H1 (cell line): ENCODE measurements at regions not wholly inside any gene's neighbourhood (a gene's known extent, or its start where the extent isn't known, plus 50 kb on each side); places are given as distances from the start of the nearest gene placed in this dataset.

Experiments
- CTCF ChIA-PET: fragments of 300-600 bp; sonication (Branson Sonifier 250); formaldehyde crosslinking; loops from one replicate; lab custom pipeline; 2021; ENCODE audit not compliant: partially characterized antibody; lab: Charles Lee
- POLR2A ChIA-PET: fragments of 300-600 bp; sonication (Branson Sonifier 250); formaldehyde crosslinking; loops from one replicate; lab custom pipeline; 2021; ENCODE audit warnings: inconsistent platforms; ENCODE audit not compliant: partially characterized antibody; lab: Charles Lee
- DNase-seq, 2 experiments: peaks; one replicate each; pipeline versions ENCODE4 v3.0.0 to v3.0.0-alpha.2; 2010 to 2022; ENCODE audit warnings: low spot score in 2 of 2, low read depth in 1 of 2, mixed read lengths in 1 of 2
- FAIRE-seq: peaks from 2 replicates; lab custom pipeline; 2011; peaks lifted over from hg19 to GRCh38; lab: Jason Lieb, UNC
- H2AFZ ChIP-seq: 2 replicates; pipeline ENCODE4 v1.8.1; 2012; ENCODE audit warnings: low read length, inconsistent platforms
- H2AK5ac ChIP-seq: 2 replicates; pipeline ENCODE4 v1.6.1; 2013; ENCODE audit warnings: low read depth, low read length
- H2BK120ac ChIP-seq: replicated peaks from 2 replicates; pipeline ENCODE3; 2013; ENCODE audit warnings: low read depth, low read length, inconsistent platforms
- H2BK12ac ChIP-seq: 2 replicates; pipeline ENCODE4 v1.6.1; 2013; ENCODE audit warnings: low read depth, low read length
- H2BK15ac ChIP-seq: 2 replicates; pipeline ENCODE4 v1.6.1; 2013; ENCODE audit warnings: low read length
- H2BK20ac ChIP-seq: 2 replicates; pipeline ENCODE4 v1.6.1; 2013; ENCODE audit warnings: low read length
- H2BK5ac ChIP-seq: 2 replicates; pipeline ENCODE4 v1.6.1; 2013; ENCODE audit warnings: low read depth, low read length
- H3K14ac ChIP-seq: 2 replicates; pipeline ENCODE4 v1.6.1; 2013; ENCODE audit warnings: inconsistent platforms; ENCODE audit not compliant: insufficient read length
- H3K18ac ChIP-seq: 2 replicates; pipeline ENCODE4 v1.6.1; 2013; ENCODE audit warnings: low read length; ENCODE audit errors: extremely low read depth
- H3K23ac ChIP-seq: 2 replicates; pipeline ENCODE4 v1.6.1; 2013; ENCODE audit warnings: inconsistent platforms; ENCODE audit not compliant: insufficient read length
- H3K23me2 ChIP-seq: 2 replicates; pipeline ENCODE4 v1.6.1; 2013; ENCODE audit warnings: low read depth, low read length
- H3K27ac ChIP-seq: 2 replicates; pipeline ENCODE4 v1.6.1; 2011; ENCODE audit warnings: low read depth, low read length, inconsistent platforms
- H3K27me3 ChIP-seq, 4 experiments: replicated peaks in 1 of 4; 1 replicate in 1 of 4; 2 replicates in 3 of 4; pipeline versions ENCODE4 v1.6.1 to v1.8.1; 2011 to 2013; ENCODE audit warnings: low read length in 3 of 4, mild to moderate bottlenecking in 3 of 4, inconsistent platforms in 2 of 4, mixed read lengths in 2 of 4, moderate library complexity in 1 of 4; ENCODE audit not compliant: control insufficient read depth in 3 of 4, insufficient read depth in 3 of 4; ENCODE audit errors: extremely low read depth in 1 of 4
- H3K36me3 ChIP-seq, 4 experiments: 2 replicates each; pipeline versions ENCODE4 v1.6.1 to v1.8.1; 2011 to 2013; ENCODE audit warnings: mild to moderate bottlenecking in 4 of 4, low read length in 3 of 4, moderate library complexity in 2 of 4, control low read depth in 1 of 4, inconsistent platforms in 1 of 4; ENCODE audit not compliant: insufficient read depth in 4 of 4, control insufficient read depth in 2 of 4
- H3K4ac ChIP-seq: replicated peaks from 2 replicates; pipeline ENCODE3; 2013; ENCODE audit warnings: low read length, low read depth, mixed read lengths, inconsistent platforms; ENCODE audit not compliant: insufficient read length
- H3K4me1 ChIP-seq, 4 experiments: replicated peaks in 1 of 4; 1 replicate in 1 of 4; 2 replicates in 3 of 4; pipeline versions ENCODE4 v1.6.1 to v1.8.1; 2011 to 2013; ENCODE audit warnings: low read length in 3 of 4, inconsistent platforms in 2 of 4, mixed read lengths in 1 of 4; ENCODE audit not compliant: insufficient read depth in 4 of 4, control insufficient read depth in 3 of 4
- H3K4me2 ChIP-seq, 2 experiments: 2 replicates each; pipeline versions ENCODE4 v1.6.1 to v1.8.1; 2011 to 2013; ENCODE audit warnings: low read depth in 2 of 2, low read length in 2 of 2, control low read depth in 1 of 2, inconsistent platforms in 1 of 2, mild to moderate bottlenecking in 1 of 2; ENCODE audit not compliant: insufficient read depth in 1 of 2
- H3K4me3 ChIP-seq, 4 experiments: fragments of 200-600, 300-600 bp in 1 of 4; sonication (generic), shearing (Covaris generic), sonication (Bioruptor Twin) in 1 of 4; 2 replicates each; pipeline versions ENCODE4 v1.5.1 to v1.8.1; 2011 to 2016; ENCODE audit warnings: low read length in 4 of 4, low read depth in 3 of 4, control low read depth in 2 of 4, inconsistent platforms in 2 of 4, mild to moderate bottlenecking in 2 of 4, mixed read lengths in 1 of 4, moderate library complexity in 1 of 4; ENCODE audit not compliant: insufficient read depth in 2 of 4; ENCODE audit errors: extremely low read depth in 1 of 4
- H3K56ac ChIP-seq: replicated peaks from 2 replicates; pipeline ENCODE3; 2013; ENCODE audit warnings: low read depth, mild to moderate bottlenecking, mixed read lengths, low read length, inconsistent platforms; ENCODE audit not compliant: insufficient read length
- H3K79me1 ChIP-seq: 2 replicates; pipeline ENCODE4 v1.6.1; 2013; ENCODE audit warnings: low read depth, low read length, control low read depth
- H3K79me2 ChIP-seq, 2 experiments: 2 replicates each; pipeline versions ENCODE4 v1.6.1 to v1.8.1; 2012 to 2013; ENCODE audit warnings: low read length in 2 of 2, mild to moderate bottlenecking in 2 of 2, inconsistent platforms in 1 of 2; ENCODE audit not compliant: insufficient read depth in 2 of 2, control insufficient read depth in 1 of 2
- H3K9ac ChIP-seq, 4 experiments: replicated peaks in 1 of 4; 1 replicate in 1 of 4; 2 replicates in 3 of 4; pipeline versions ENCODE4 v1.6.1 to v1.8.1; 2011 to 2013; ENCODE audit warnings: low read depth in 3 of 4, low read length in 3 of 4, control low read depth in 2 of 4, mild to moderate bottlenecking in 2 of 4, moderate library complexity in 2 of 4, inconsistent platforms in 1 of 4; ENCODE audit errors: extremely low read depth in 1 of 4
- H3K9me3 ChIP-seq, 2 experiments: 2 replicates each; pipeline versions ENCODE4 v1.6.1 to v1.8.1; 2012 to 2013; ENCODE audit warnings: mild to moderate bottlenecking in 2 of 2, moderate library complexity in 2 of 2, control low read depth in 1 of 2, inconsistent platforms in 1 of 2, low read depth in 1 of 2, low read length in 1 of 2, mixed read lengths in 1 of 2; ENCODE audit not compliant: insufficient read depth in 2 of 2
- H4K20me1 ChIP-seq, 2 experiments: replicated peaks in 1 of 2; 2 replicates each; pipeline versions ENCODE3 to v1.8.1; 2011 to 2013; ENCODE audit warnings: inconsistent platforms in 2 of 2, low read length in 2 of 2, mild to moderate bottlenecking in 1 of 2; ENCODE audit not compliant: insufficient read depth in 2 of 2, control insufficient read depth in 1 of 2
- H4K5ac ChIP-seq: 2 replicates; pipeline ENCODE4 v1.6.1; 2013; ENCODE audit warnings: low read length, low read depth, mixed read lengths, inconsistent platforms; ENCODE audit not compliant: insufficient read length
- H4K8ac ChIP-seq: 2 replicates; pipeline ENCODE4 v1.8.0; 2013; ENCODE audit warnings: mild to moderate bottlenecking, moderate library complexity, low read length, inconsistent platforms; ENCODE audit not compliant: insufficient read depth; ENCODE audit errors: extremely low read depth
- H4K91ac ChIP-seq: replicated peaks from 2 replicates; pipeline ENCODE3; 2013; ENCODE audit warnings: low read length, mixed read lengths, inconsistent platforms; ENCODE audit not compliant: insufficient read length
- ASH2L ChIP-seq: fragments of 200-600, 300-600 bp; sonication (generic); IDR thresholded peaks from one replicate; pipeline ENCODE4 v1.7.1; 2017; ENCODE audit warnings: low read length
- CHD1 ChIP-seq: IDR thresholded peaks from 2 replicates; pipeline ENCODE4 v1.6.1; 2012; ENCODE audit warnings: low read depth, low read length, improper control_type of control experiment
- CHD2 ChIP-seq: IDR thresholded peaks from 2 replicates; pipeline ENCODE4 v1.6.1; 2012; ENCODE audit warnings: low read length, improper control_type of control experiment
- EZH2 ChIP-seq: fragments of 200-600 bp; sonication (generic); IDR thresholded peaks from 2 replicates; pipeline ENCODE4 v1.7.1; 2012; ENCODE audit warnings: low read depth, mild to moderate bottlenecking, moderate library complexity, low read length, inconsistent platforms; ENCODE audit not compliant: severe bottlenecking
- GABPA ChIP-seq: IDR thresholded peaks from 2 replicates; pipeline ENCODE4 v1.6.1; 2011; ENCODE audit warnings: mild to moderate bottlenecking, low read length, moderate library complexity, borderline replicate concordance; ENCODE audit not compliant: insufficient read depth
- GTF2F1 ChIP-seq: IDR thresholded peaks from 2 replicates; pipeline ENCODE4 v1.6.1; 2012; ENCODE audit warnings: low read depth, low read length, improper control_type of control experiment, borderline replicate concordance
- HDAC2 ChIP-seq, 2 experiments: fragments of 300-600 bp in 1 of 2; sonication (generic) in 1 of 2; IDR thresholded peaks; 2 replicates each; pipeline ENCODE4 v1.6.1; 2011 to 2012; ENCODE audit warnings: low read depth in 2 of 2, low read length in 2 of 2, mild to moderate bottlenecking in 2 of 2, moderate library complexity in 2 of 2, borderline replicate concordance in 1 of 2, inconsistent platforms in 1 of 2
- MAFK ChIP-seq: IDR thresholded peaks from 2 replicates; pipeline ENCODE4 v1.6.1; 2012; ENCODE audit warnings: low read depth, mild to moderate bottlenecking, improper control_type of control experiment, low read length
- NRF1 ChIP-seq: IDR thresholded peaks from 2 replicates; pipeline ENCODE4 v1.6.1; 2011; ENCODE audit warnings: mild to moderate bottlenecking, low read depth, low read length, improper control_type of control experiment
- SIN3A ChIP-seq, 2 experiments: IDR thresholded peaks in 1 of 2; conservative IDR thresholded peaks in 1 of 2; 2 replicates each; pipeline ENCODE4 v1.6.1; 2011 to 2012; ENCODE audit warnings: low read length in 2 of 2, improper control_type of control experiment in 1 of 2, low read depth in 1 of 2, mild to moderate bottlenecking in 1 of 2
- SUZ12 ChIP-seq: fragments of 200-600 bp; sonication (generic); IDR thresholded peaks from 2 replicates; pipeline ENCODE4 v1.6.1; 2012; ENCODE audit warnings: mild to moderate bottlenecking, inconsistent platforms, low read length, moderate library complexity, mixed read lengths
- TBP ChIP-seq: IDR thresholded peaks from 2 replicates; pipeline ENCODE4 v1.6.1; 2011; ENCODE audit warnings: low read depth, low read length, improper control_type of control experiment
- WGBS, 2 experiments: shearing (Covaris generic) in 1 of 2; methylation state at CpG; one replicate each; pipeline versions ENCODE4 v1.1.6 to v1.1.7; 2013 to 2015; ENCODE audit warnings: low lambda C conversion rate in 2 of 2, mixed read lengths in 2 of 2, inconsistent platforms in 1 of 2, low coverage in 1 of 2, missing lambda C conversion rate in 1 of 2; ENCODE audit not compliant: insufficient replicate concordance in 2 of 2, insufficient coverage in 1 of 2, insufficient read length in 1 of 2; ENCODE audit errors: extremely low coverage in 1 of 2, missing lambda C conversion rate in 1 of 2; 5-methylcytosine and 5-hydroxymethylcytosine counted together

DNA sequence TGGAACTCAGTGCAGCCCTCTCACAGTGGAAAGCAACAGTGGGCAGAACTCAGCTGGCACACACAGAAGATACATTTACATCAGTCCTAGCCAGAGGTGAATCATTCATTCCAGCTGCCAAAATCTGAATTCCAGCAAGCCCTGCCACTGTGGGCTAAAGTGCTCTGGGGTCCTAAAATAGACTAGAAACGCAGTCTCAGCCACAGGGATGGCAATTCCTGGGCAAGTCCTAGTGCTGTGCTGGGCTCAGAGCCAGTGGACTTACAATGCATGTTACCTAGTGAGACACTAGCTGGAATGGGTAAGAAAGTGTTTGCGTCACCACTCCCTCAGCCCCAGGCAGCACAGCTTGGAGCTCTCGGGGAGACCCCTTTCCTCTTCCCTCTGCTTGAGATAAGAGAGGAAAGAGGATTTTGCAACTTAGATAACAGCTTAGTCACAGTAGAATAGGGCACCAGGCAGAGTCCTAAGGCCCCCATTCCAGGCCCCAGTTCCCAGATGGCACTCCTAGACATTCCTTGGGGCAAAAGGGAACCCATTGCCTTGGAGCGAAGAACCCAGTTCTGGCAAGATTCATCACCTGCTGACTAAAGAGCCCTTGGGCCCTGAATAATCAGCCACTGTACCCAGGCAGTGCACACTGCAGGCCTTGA, 592.9 kb downstream of the FSCB start:
- no peak overlapping the region for H3K18ac ChIP-seq
- WGBS, 2 experiments, result 90% methylated on average over 4 of the region's 4 CpGs; no CpG with 5 or more reads in 1 of the 2 experiments
- POLR2A ChIA-PET, result no interaction called here
- no peak overlapping the region for H2AK5ac ChIP-seq
- no peaks in the 10 kb centered on the region for H4K20me1 ChIP-seq
- no peak overlapping the region for H2BK5ac ChIP-seq
- CTCF ChIA-PET, result interaction anchor here (1.3 kb wide), 1 partner anchor 16 kb away, joined by 4 read pairs; no protein-coding TSS in a partner anchor
- no peak overlapping the region for H2BK120ac ChIP-seq
- H3K23me2 ChIP-seq, result no peaks in the 10 kb centered on the region
- no peaks in the 10 kb centered on the region for H3K9me3 ChIP-seq
- no peak overlapping the region for H3K56ac ChIP-seq
- H2BK20ac ChIP-seq, result no peak overlapping the region
- TF ChIP-seq SUZ12, result no peak
- no peak for TF ChIP-seq CHD1
- no peak for TF ChIP-seq NRF1
- no peak for TF ChIP-seq EZH2
- no peak for TF ChIP-seq MAFK
- TF ChIP-seq GTF2F1, result no peak
- TF ChIP-seq CHD2, result no peak
- TF ChIP-seq TBP, result no peak
- no peak for TF ChIP-seq SIN3A (conservative IDR thresholded peaks at IDR 0.05 in 1 of 2, IDR thresholded peaks at IDR 0.05 in 1 of 2; ENCODE audit: low read depth in 1 of 2, low read length in 2 of 2)
- TF ChIP-seq HDAC2 (IDR thresholded peaks at IDR 0.05; ENCODE audit: borderline replicate concordance in 1 of 2, low read depth in 2 of 2, low read length in 2 of 2), result no peak
- no peak for TF ChIP-seq GABPA
- no peak for TF ChIP-seq ASH2L
- no peaks in the 10 kb centered on the region for H3K79me1 ChIP-seq
- no peak overlapping the region for H3K27ac ChIP-seq
- no peaks in the 10 kb centered on the region for H3K36me3 ChIP-seq
- no peak overlapping the region for H3K4me2 ChIP-seq
- no peak overlapping the region; the same call in 1 of the 2 replicates for H4K8ac ChIP-seq
- H4K5ac ChIP-seq, result no peak overlapping the region
- no peaks in the 10 kb centered on the region for H3K79me2 ChIP-seq
- H3K4me3 ChIP-seq, result no peak overlapping the region
- no peak overlapping the region for H2BK15ac ChIP-seq
- H3K9ac ChIP-seq, result no peak overlapping the region
- DNase-seq, result no peak
- H3K4me1 ChIP-seq, result no peaks in the 10 kb centered on the region
- no peak overlapping the region for H2BK12ac ChIP-seq
- no peak for FAIRE-seq
- H3K23ac ChIP-seq, result no peak overlapping the region
- H3K14ac ChIP-seq, result no peak overlapping the region
- H4K91ac ChIP-seq, result no peak overlapping the region
- no peak overlapping the region for H3K4ac ChIP-seq
- no peak overlapping the region for H2AFZ ChIP-seq
- no peaks in the 10 kb centered on the region for H3K27me3 ChIP-seq
